A172 (cell line): ENCODE measurements at regions not wholly inside any gene's neighbourhood (a gene's known extent, or its start where the extent isn't known, plus 50 kb on each side); places are given as distances from the start of the nearest gene placed in this dataset.
"Not testable (repeated sequence)": the region's sequence is repeated elsewhere in the genome, so short reads cannot be mapped to it uniquely, and the experiment has no call there.

Experiments
- DNase-seq: peaks from one replicate; pipeline ENCODE4 v3.0.0-alpha.2; 2015; ENCODE audit warnings: low spot score

DNA sequence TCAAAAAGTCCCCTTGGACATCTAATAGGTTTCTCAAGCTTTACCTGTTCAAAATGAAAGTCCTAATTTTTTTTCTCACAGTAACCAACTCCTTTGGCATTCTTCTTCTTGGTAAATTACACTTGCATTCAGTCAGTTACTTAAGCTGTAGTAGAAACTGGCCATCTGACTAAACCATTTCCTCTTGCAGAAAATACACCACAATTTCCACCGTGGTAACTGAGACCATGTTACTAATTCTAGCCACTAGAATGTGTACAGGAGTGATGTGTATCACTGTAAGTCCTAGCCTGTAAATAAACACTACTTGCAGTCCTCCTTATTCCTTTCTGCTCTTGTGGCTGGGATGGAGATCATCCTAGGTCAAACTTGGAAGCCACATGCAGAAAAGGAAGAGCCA, 965.4 kb upstream of the TMPRSS15 start:
- no peak for DNase-seq

DNA sequence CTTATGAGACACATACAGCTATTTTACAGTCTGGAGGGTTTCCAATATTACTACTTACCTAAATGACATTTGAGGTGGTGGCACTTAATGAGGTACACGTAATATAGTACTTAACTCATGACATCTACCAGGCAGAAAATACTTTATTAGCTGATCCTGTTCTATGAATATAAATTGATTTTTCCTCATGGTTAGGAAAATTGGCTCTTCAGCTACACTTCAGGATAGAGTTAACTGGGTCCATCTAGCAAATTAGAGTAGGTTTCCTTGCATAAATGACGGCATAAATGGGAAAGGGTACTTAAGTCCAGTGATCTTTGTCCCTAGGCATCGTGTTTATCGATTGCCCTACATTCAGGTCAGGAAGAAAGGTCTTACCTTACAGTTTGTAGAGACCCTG, 988.8 kb upstream of the TMPRSS15 start:
- no peak for DNase-seq

DNA sequence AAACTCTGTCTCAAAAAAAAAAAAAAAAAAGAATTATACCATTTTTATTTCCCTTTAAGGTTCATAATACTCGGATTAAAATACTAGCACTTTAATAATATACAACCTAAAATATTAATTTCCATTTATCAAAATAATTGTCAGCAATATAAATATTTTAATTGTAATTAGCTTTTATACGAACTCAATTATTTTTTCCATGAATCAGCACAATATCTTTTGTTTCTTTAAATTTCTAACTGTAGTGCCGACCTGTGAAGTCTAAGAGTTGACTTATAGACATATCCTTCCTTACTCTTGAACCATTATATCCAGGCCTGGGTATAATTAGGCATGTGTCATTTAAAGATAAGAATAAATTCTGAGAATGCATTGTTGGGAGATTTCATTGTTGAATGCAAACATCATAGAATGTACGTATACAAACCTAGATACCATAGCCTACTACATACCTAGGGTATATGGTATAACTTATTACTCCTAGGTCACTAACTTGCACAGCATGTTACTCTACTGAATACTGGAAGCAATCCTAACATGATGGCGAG, 996.7 kb upstream of the TMPRSS15 start:
- DNase-seq: no peak

DNA sequence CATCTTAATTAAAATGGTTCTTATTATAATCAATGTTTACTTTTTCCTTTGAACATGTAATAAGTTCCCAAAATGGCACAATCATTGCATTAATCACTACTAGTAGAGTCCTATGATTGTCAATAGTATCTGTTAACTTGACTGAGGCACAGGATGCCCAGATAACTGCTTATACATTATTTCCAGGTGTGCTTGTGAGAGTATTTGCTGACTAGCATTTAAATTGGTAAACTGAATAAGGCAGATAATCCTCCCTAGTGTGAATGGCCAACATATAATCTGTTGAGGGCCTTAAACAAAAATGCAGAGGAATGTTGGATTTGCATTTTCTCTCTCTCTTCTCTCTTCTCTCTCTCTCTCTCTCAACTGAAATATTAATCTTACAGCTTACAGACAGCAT, 999.3 kb upstream of the TMPRSS15 start:
- DNase-seq: no peak

DNA sequence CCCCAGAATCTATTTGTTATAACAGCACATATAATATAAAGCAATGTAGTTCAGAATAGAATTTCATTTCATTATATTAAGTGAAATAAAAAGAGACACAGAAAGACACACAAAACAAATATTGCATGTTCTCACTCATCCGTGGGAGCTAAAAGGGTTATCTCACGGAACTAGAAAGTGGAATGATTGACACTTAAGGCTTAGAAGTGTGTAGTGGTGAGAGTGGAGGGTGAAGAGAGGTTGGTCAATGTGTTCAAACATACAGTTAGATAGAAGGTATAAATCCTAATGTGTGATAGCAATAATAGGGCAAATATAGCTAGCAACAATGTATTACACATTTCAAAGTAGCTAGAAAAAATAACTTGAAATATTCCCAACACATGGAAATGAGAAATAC, 1001.7 kb upstream of the TMPRSS15 start:
- DNase-seq: no peak

DNA sequence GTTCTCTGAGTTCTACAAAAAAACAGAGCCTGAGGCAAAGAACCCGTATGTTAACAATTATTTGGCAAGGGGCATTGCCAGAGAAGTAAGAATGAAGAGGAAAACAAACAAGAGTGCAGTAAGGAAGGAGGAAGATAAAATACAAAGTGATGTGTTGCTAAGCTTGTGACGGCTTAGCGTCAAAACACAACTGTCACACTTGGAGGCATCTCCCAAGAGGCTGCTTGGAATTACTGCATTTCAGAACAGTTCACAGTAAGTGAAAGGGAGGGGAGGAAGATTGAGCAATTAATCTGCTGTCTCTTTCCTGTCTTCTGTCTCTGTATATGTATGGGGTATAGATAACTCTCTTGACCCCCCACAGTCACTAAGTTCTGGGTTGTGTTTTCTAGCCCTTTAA, 1017.0 kb upstream of the TMPRSS15 start:
- DNase-seq: no peak

DNA sequence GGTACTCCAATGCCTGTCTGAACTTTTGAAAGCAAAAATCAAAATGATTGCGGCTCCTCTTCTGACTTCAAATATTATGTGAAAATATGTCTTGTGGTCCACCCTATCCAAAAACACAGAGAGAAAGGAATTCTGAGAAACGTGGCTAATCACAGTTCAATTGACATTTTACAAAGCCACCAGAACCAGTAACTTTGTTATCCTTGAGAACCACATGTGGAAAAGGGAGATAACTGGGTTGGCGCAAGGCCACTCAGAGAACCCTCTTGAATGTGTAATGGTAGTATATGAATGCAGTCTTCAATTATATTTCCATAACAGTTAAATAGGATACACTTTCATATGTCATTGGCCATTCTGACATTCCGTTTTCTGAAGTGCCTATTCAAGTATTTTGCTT, 1030.0 kb upstream of the TMPRSS15 start:
- DNase-seq: no peak

DNA sequence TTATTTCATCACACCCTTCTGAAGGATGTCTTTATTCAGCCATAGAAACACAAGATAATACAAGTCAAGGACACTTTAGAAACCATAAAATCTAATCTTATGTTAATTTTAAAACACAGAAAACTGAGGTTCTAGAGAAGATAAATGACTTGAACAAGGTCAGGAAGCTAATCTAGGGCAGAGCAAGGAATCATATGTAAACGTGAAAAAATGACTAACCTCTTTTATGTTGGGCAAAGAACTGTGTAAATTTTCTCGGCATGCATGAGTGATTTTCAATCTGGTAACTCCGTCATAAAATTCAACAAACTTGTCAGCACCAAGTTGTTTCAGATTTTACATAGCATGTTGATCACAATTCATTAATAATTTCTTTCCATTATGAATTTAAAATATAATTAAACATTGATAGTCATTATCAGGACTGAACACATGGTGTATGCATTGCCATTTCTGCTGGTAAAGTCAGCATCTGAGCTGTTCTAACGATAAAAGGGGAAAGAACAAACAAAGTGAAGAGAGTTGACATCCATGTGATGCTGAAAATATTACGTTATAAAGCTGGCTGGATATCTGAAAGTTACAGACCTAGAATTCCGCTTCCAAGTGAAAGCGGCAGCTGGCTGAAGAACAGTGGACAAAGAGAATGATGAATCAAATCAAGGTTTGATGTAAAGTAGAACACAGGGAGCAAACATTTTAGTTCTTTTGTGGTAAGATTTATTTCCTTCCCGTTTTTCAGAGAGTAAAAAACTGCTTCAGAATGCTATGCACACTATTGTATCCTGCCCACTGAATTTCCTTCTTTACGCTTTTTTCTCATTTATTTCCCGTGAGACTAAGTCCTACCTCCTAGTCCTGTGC, 1037.4 kb upstream of the TMPRSS15 start:
- DNase-seq: no peak

DNA sequence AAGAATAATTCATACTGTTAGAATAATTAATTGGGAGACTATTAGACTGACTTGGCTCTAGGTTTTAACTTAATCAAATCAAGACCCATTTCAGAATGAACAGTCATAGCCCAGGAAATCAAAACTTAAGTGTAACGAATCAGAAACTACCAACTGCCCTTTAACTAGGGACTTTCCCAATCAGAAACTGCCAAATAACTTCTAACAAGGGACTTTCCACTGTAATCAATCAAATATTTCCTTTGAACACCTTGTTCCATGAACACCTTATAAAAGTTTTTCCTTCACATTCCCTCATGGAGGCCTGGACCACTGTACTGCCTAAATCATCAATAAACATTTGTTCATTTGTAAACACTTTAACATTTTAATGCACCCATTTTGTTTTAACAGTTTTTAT, 1054.7 kb upstream of the TMPRSS15 start:
- no peak for DNase-seq

DNA sequence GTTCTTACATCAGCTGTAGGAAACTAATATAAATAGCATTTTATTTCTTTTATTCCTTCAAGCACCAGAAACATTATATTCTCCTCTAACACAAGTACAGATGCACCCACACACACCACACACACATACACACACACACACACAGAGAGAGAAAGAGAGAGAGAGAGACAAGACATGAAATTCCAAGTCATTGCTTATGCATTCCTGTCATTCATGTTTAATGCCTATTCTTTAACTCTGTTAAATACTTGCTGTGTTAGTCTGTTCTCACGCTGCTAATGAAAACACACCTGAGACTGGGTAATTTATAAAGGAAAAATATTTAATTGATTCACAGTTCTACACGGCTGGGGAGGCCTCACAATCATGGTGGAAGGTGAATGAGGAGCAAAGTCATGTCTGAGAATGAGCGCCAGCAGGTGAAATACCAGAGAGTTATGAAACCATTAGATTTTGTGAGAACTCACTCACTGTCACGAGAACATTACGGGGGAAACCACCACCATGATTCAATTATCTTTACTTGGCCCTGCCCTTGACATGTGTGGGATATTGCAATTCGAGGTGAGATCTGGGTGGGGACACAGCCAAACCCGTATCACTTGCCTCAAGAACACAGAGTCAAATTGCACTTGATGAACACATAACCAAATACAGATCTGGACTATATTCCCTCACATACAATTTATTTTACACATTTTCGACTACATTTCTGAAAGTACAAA, 1058.1 kb upstream of the TMPRSS15 start:
- DNase-seq: no peak

DNA sequence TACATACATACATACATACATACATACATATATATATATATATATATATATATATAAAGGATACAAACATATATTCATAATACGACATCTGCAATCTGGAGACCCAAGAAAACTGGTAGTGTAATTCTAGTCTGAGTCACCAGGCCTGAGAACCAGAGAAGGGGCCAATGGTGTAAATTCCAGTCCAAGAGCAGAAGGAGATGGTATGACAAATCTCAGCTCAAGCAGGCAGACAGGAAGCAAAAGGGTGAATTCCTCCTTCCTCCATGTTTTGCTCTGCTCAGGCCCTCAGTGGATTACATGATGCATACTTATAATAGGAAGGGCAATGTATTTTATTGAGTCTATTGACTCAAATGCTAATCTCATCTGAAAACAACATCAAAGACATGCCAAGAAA, 1060.4 kb upstream of the TMPRSS15 start:
- DNase-seq: no peak

DNA sequence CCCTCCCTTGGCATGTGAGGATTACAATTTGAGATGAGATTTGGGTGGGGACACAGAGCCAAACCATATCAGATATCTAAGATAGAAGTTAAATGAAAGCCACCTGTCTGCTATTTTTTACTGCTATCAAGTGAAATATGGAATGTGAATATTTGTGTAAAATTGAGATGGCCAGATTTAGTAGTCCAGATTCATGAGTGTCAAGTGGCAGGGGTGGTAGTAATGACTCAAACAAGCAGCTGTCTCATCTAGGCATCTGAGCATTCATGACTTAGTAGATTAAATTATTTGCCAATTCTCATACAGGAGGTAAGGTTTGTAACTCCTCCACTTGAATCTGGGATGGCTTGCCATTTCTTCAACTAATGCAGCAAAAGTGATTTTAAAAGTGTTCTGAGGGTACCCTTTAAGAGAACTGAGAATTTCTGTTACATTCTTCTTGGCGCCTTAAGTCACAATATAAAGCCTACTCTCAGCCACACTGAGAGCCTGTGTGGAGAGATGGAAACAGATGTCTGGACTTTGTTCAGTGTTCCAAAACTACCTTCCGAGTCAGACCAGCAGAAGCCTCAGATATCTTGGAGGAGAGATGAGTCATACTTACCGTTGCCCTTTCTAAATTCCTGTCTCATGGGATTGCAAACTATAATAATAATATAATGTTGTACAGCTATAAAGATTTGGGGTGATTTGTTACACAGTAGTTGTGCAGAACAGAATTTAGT, 1065.6 kb upstream of the TMPRSS15 start:
- DNase-seq: no peak

DNA sequence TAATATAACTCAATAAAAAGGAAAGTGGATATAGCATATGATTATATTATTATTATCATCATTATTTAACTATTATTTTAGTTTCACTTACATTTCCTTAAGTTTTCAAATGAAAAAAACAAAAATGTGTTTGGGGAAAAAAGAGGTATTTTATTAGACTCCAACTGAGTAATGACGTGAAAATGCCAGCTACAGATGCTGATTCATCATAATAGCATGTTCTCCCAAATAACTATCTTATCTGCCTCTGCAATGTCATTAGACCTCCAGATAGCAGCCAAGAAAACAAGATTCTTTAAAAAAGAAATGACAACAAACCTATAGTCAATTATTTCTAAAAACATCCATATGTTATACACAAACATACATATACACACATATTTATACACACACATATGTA, 1071.9 kb upstream of the TMPRSS15 start:
- no peak for DNase-seq

DNA sequence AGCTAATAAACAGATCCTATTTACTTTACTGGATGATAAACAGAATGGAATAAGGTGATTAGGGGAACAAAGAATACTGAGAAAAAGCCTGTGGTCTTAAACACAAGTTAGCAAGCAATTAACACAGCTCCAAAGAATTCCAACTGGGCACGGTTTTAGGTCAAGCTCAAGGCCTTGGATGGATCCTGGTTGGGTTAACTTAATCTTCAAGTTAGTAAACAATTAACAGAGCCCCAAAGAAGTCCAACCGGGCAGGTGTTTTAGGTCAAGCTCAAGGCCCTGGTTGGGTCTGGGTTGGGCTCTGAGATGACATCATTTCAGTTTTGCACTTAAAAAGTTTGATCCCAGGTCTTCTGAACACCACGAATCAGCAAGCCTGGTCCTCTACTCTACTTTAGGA, 1086.3 kb upstream of the TMPRSS15 start:
- DNase-seq: no peak

DNA sequence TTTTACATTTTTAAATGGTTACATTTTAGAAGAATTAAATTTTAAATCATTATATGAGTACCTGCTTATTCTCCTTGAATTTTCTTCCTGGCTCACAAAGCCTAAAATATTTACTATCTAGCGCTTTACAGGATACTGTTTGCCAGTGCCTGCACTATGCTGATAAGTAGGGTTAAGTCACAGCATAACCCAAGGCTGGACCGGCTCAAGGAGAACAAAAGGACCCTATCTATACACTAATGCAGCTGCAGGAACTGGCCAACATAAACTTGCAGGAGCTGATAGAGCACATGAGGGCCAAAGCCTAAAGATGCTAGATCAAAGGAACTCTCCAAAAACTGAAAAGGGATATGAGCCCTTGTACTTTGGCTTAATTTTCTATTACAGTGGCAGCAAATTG, 1086.9 kb upstream of the TMPRSS15 start:
- no peak for DNase-seq

DNA sequence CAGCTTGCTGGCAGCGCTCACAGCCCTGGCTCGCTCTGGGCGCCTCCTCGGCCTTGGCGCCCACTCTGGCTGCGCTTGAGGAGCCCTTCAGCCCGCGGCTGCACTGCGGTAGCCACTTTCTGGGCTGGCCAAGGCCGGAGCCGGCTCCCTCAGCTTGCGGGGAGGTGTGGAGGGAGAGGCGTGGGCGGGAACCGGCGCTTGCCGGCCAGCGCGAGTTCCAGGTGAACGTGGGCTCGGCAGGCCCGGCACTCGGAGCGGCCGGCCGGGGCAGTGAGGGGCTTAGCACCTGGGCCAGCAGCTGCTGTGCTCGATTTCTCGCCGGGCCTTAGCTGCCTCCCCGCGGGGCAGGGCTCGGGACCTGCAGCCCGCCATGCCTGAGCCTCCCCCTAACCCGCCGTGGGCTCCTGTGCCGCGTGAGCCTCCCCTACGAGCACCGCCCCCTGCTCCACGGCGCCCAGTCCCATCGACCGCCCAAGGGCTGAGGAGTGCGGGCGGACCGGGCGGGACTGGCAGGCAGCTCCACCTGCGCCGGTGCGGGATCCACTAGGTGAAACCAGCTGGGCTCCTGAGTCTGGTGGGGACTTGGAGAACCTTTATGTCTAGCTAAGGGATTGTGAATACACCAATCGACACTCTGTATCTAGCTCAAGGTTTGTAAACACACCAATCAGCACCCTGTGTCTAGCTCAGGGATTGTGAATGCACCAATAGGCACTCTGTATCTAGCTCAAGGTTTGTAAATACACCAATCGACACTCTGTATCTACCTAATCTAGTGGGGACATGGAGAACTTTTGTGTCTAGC, 1090.1 kb upstream of the TMPRSS15 start:
- not testable (repeated sequence) for DNase-seq

DNA sequence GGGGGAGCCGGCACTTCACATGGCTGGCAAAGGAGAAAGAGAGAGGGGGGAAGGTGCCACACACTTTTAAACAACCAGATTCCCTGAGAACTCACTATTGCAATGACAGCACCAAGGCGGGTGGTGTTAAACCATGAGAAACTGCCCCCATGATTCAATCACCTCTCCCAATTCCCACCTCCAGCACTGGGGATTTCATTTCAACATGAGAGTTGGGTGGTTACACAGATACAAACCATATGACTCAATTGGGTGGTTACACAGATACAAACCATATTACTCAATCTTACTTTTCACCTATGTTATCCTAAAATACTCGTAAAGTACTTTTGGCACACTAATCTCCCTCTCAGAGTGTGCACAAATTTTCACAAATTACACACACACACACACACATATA, 1097.5 kb upstream of the TMPRSS15 start:
- DNase-seq: no peak

DNA sequence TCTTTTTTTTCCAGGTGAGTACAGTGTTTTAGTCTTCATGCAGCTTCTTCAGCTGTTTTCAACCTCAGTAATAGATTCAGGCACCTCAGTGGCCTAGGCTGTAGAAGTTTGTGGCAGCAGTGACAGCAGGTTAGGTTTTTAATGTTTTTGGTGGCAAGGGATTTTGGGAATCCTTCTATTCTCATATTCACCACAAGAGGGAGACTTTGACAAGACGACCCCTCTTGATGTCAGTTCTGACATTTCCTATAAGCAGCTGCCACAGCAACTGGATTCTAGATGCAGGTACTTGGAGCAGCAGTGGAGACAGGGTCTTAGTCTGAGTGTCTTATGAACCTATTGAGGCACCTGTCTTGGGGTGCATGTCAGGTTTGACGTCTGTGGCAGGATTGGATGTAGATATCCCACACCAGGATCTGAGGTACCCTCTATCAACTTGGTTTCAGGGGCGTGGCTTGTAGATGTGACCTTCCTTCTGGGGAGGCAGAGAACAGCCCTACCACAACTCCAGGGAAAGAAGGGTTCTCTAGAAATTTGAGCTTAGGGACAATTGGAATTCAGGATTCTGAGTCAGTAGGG, 1104.2 kb upstream of the TMPRSS15 start:
- DNase-seq: no peak

DNA sequence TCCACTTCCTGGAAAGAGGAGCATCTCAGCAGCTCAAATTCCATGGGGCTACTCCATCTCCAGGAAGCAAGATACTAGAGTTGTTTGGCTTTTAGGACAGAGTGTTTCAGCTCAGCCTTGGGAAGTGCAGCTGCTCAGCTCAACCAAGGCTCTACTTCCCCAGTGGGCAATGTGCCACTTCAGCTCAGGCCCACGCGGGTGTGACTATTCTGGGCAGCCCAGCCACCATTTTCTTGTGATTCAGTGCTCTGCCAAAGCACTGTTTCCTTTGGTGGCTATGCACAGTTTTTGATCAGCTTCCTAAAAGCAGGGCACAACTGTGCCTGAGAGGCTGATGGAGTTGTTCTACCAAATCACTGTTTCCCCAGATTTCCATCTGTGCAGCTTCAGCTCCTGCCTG, 1104.9 kb upstream of the TMPRSS15 start:
- DNase-seq: no peak

DNA sequence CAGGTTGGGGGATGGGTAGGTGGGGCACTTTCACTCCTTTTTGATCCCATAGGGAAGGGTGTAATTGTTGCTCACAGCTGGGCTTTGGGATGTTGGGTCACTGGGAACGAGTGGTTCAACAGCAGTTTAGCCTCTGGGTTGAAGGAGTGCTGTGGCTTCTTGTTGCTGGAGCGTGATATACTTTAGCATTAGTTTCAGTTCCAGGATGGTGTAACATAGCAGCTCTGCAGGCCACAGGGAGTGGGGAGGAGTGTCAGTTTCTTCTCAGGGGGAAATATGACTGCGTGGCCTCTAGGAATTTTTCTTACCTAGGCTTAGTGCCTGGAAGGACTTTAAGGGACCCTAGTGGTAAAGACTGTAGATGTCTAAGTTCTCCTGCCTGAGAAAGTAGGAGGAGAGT, 1105.3 kb upstream of the TMPRSS15 start:
- DNase-seq: no peak

DNA sequence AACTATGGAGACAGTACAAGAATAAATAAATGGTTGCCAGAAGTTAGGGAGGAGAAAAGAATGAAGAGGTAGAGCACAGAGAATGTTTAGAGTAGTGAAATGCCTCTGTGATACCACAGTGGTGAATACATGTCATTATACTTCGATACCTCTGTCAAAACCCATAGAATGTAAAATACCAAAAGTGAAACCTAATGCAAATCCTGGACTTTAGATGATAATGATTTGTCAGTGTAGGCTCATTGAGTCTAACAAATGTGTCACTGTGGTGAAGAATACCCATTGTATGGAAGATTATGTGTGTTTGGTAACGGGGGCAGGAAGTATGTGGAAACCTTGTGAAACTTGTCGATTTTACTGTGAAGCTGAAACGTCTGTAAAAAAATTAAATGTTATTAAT, 1106.5 kb upstream of the TMPRSS15 start:
- no peak for DNase-seq
